ENCODE measurements at regions not wholly inside any gene's neighbourhood (a gene's known extent, or its start where the extent isn't known, plus 50 kb on each side); places are given as distances from the start of the nearest gene placed in this dataset.

DNA sequence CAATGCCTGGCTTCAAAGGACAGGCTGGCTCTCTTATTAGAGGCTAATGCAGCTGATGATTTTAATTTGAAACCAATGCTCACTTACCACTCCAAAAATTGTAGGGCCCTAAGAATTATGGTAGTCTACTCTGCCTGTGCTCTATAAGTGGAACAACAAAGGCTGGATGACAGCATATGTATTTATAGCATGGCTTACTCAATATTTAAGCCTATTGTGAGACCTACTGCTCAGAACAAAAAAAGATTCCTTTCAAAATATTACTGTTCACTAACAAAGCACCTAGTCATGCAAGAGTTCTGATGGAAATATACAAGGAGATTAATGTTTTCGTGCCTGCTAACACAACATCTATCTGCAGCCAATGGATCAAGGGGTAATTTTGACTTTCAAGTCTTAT is 73.8 kb upstream of the DUSP10 start:
- TF ChIP-seq, protein P1, sequence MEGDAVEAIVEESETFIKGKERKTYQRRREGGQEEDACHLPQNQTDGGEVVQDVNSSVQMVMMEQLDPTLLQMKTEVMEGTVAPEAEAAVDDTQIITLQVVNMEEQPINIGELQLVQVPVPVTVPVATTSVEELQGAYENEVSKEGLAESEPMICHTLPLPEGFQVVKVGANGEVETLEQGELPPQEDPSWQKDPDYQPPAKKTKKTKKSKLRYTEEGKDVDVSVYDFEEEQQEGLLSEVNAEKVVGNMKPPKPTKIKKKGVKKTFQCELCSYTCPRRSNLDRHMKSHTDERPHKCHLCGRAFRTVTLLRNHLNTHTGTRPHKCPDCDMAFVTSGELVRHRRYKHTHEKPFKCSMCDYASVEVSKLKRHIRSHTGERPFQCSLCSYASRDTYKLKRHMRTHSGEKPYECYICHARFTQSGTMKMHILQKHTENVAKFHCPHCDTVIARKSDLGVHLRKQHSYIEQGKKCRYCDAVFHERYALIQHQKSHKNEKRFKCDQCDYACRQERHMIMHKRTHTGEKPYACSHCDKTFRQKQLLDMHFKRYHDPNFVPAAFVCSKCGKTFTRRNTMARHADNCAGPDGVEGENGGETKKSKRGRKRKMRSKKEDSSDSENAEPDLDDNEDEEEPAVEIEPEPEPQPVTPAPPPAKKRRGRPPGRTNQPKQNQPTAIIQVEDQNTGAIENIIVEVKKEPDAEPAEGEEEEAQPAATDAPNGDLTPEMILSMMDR (conservative IDR thresholded peaks at IDR 0.05; ENCODE audit: low read depth, low read length) = no peak
- no peak for TF ChIP-seq EZH2 (IDR thresholded peaks at IDR 0.05; ENCODE audit: low read length, unreplicated experiment)

Data from PC-3 (cell line).